Activated CD4-positive, CD25-positive, alpha-beta regulatory T cell treated with anti-CD3 and anti-CD28 coated beads, Interleukin-2, amount 50 U/mL, for 16 hours (primary cell): ENCODE measurements at regions not wholly inside any gene's neighbourhood (a gene's known extent, or its start where the extent isn't known, plus 50 kb on each side); places are given as distances from the start of the nearest gene placed in this dataset.

Experiments
- DNase-seq: peaks from one replicate; pipeline ENCODE4 v3.0.0-alpha.2; 2020; ENCODE audit warnings: low read depth, low spot score

DNA sequence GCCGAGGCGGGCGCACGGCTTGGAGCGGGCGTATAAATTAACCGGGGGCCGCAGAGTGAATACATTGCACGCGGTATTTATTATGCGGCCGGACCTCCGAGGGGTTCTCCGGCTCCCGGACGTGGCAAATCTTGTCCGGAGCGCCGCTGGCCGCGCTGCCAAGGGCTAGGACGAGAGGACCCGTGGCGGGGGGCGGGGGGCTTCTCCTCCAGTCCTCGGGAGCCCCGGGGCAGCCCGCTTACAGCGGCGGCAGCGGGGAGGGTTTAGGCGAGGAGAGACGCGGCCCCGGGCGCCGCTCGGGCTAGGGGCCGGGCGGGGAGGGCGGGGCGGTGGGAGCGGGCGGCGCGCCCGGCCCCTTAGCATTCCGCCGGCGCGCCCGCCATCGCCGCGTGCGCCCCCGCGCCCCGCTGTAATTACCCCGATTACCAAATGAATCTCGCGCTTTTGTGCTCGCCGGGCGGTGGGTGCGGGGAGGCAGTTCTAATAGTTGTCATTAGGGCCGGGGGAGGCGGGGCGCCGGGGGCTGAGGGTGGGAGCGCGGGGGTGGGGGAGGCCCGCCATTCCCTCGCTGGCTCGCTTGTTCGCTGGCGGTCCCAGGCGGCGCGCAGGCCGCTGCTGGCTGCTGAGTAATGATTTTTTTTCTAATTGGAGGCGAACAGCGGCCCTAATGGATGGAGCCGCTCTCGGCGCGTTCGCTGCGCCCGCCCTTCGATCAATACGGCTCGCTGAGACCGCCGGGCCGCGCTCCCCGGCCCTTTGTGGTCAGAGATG lies 276.6 kb downstream of the BCOR start:
- DNase-seq, result no peak

DNA sequence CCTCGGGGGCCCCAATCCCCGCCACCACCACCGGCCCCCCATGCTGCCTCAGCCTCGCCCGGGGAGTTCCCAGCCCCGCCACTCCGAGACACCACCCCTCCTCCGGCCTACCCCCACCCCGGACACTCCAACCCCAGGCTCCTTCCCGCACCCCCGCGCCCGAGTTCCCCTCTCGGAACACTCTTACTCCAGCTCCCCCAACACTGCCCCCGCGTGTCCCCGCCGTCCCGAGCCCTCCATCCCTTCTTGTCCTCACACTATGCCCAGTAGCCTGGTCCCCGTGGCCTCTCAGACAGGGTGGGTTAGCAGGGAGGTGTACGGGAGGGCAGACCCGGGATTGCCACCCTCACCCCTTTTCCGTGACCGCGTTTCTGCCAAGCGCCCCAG lies 276.1 kb downstream of the BCOR start:
- no peak for DNase-seq

DNA sequence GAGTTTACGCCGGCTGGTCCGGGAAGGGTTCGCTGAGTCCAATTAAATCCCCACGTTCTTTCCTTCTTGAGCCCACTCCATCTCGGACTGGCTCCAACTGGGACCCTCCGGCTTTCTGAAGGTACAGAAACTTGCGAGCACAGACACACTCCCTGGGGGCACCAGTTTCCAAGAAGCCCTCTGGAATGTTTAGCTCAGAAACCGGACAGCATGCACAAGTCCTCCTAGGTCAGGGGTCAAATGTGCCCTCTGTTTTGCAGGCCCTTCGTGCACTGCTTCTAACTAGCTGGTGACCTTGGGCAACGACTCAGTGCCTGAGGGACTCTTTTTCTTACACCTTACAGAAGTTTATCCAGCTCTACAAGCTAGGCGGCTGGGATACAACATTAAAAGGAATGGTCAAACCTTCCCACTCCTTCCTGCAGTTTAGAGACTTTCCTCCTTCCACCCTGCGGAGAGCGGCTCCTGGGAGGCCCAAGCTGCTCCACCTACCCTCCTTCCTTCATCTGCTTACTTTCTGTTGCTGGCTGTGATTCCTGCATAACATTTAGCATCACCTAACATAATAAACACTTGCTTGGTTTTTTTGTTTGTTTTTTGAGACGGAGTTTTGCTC lies 275.5 kb downstream of the BCOR start:
- no peak for DNase-seq

DNA sequence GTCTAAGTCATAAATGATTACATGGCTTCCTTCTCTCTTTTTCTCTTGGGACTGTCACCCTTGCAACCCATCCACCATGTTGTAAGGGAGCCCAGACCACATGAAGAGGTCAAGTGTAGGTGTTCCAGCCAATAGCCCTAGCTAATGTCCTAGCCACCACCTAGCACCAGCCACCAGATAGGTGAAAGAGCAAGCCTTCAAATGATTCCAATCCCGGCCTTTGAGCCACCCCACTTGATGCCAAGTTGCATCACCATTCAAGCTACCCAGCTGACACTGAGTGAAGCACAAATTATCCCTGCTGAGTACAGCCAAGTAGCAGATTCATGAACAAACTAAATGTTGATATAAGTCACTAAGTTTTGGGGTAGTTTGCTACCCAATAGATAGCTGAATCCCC lies 274.3 kb downstream of the BCOR start:
- DNase-seq, result no peak

DNA sequence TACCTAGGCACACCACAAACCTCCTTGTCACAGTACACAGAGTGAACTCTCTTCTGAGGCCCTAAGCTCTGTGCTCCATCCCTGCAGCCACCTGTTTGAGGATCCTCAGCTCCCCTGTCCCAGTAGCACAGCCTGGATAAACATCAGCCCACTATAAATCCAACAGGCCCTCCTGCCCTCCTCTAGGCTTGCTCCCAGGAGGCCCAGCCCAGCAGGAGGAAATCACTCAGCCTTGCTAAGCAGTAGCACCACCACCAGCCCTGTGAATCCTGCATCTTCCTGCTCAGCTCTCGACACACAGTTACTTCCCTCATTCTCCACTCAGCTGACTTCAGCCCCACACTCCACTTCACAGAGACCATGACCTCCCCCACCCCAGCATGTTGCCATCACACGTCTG lies 273.9 kb downstream of the BCOR start:
- no peak for DNase-seq

DNA sequence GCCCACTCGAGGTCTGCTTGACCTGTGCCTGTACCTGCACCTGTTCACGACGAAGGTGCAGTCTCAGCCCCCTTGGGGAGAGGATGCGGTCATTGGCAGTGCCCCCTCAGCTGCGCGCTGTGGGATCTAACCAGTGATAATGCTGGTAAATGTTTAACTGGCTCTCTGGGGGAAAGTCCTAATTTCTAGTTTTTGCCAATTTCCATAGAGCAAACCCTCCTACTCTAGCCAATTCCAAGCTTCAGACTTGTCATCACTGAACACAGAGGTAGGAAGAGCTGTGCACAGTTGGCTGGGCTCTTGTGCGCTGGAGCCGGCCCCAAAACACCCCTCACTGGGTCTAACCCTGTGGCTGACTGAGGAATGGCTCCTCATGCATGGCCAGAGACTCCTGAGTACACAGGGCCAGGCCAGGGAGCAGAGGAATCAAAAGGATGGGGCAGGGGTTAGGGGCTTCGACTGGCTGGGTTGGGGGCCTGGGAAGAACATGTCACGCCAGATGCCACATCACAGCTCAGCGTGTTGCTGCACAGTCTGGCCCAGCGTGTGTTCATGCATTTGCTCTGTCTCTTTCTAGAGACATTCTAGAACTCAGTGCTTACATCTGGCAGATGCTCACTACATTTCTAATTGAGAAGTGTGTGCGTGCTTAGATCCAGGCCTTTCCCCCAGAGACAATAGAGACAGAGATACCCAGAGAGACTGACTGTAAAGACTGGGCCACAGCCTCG lies 270.8 kb downstream of the BCOR start:
- DNase-seq, result no peak

DNA sequence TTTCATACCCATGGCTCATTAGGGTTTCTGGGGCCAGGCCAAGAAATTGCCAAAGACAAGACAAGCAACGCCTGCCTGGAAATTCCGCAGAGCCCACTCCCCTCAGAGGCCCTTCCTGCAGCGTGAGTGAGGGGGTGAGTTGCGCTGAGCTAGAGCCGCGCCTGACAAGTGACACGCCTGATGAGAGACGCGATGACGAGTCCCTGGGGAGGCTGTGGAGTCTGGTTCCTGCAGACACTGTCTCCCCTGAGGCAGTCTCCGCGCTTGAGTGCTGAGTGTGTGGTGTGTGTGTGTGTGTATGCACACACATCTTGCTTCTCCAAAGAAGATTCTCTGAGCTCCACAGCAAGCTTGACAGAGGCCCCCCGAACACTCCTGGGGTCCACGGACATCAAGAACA lies 269.8 kb downstream of the BCOR start:
- no peak for DNase-seq

DNA sequence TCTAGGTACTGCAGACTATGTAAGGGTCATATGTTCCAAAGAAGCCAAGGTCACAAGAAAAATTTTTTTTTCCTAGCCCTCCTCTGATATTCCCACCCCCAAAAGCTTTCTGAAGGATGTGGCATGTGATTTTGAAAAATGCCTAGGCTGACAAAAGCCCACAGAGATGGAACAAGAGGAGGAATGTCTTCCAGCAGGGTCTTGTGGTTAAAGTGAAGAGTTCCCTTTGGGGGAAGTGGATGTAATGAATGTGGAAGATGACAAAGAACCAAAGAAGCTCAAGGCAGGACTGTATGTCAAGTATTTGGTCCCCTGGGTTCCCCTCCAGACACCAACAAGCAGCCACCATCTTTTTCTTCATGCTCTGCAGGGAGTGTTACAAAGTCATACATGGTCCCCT lies 268.8 kb downstream of the BCOR start:
- no peak for DNase-seq

DNA sequence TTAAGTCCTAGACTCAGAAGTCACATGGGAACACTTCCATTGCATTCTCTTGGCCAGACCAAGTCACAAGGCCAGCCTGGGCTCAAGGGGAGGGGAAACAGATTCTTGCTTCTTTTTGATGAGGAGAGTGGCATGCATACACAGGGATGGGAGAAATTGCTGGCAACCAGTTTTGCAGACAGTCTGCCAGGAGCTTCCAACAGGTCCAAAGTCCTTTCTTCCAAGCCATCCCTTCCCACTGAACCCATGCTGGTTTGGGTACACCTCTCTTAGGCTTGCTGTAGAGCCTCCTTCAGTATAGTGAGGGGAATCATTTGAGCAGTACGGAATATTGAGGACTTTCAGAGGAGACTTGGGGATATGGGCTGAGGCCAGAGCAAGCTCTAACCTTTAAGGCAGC lies 267.8 kb downstream of the BCOR start:
- no peak for DNase-seq

DNA sequence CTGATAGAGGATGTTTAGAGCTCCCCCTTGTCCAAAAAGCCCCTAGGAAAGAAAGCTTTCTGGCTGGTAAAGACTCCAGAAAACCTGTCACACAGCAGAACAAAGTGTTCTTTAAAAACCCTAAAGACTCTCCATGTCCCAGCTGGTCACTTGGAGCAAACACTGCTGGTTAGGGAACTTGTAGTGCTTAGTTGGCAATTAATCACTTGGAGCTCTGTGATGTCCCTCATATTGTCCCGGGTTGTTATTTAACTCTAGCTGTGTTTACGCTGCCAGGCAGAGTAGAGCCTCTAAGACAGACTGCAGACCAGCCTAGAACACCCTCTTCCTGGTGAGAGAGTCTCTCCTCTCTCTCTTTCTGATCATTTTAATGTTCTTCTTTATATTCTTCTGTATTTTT lies 267.3 kb downstream of the BCOR start:
- no peak for DNase-seq

DNA sequence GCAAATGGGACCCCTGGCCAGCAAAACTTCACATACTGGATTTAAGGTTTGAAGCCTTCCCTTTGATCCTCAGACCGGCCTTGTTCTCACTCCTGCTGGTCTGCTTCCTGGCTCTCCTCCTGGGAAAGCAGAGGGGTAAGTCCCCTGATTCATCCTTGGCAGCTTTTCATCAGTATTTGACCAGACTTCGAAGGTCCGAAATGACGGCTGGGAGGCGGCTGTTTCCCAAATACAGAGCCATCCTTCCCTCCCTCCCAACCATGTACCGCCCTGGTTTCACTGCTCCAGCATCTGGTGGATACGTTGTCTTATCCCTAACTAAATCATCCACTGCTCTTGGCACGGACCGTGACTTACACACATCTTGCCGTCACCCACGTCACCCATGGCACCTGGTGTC lies 265.5 kb downstream of the BCOR start:
- no peak for DNase-seq

DNA sequence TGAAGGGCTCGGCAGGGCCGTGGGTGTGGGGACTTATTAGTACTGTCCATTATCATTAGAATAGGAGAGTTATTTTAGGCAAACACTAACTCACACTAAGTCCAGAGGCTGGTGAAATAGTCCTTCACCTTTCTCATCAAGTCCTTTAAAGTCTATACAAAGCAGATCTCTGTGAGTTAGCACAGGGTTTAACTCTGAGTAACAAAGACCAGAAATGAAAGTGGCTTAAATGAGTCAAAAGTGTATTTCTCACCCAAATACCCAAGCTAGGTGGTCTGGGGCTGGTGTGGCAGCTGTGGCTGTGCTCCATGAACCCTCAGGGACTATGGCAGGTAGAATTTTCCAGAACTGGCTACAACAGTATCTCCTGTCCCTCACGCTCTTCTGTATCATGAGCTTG lies 263.2 kb downstream of the BCOR start:
- no peak for DNase-seq

DNA sequence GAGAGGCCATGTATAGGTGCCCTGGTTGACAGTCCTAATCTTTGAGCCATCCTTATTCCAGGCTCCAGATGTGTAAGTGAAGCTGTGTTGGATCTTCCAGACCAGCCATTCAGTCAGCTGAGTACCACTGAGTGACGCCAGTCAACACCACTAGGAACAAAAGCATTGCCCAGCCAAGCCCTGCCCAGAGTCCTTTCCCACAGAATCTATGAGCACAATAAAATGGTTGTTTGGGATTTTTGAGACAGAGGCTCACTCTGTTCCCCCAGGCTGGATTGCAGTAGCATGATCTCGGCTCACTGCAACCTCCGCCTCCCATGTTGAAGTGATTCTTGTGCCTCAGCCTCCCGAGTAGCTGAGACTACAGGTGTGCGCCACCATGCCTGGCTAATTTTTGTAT lies 262.5 kb downstream of the BCOR start:
- no peak for DNase-seq

DNA sequence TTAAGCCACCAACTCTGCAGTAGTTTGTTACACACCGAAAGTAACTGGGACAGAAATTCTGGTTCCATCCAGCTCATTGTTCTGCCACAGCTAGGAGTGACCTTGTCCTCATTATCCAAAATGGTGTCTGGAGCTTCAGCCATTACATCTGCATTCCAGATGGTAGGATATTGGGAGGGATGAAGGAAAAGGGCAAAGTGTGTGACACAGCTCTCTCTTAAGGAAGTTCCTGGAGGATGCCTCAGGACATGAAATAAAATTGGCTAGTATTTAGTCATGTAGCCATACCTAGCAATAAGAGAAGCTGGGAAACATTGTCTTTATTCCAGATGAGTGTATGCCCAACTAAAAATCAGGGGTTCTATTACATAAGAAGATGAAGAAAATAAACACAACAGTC lies 262.0 kb downstream of the BCOR start:
- no peak for DNase-seq

DNA sequence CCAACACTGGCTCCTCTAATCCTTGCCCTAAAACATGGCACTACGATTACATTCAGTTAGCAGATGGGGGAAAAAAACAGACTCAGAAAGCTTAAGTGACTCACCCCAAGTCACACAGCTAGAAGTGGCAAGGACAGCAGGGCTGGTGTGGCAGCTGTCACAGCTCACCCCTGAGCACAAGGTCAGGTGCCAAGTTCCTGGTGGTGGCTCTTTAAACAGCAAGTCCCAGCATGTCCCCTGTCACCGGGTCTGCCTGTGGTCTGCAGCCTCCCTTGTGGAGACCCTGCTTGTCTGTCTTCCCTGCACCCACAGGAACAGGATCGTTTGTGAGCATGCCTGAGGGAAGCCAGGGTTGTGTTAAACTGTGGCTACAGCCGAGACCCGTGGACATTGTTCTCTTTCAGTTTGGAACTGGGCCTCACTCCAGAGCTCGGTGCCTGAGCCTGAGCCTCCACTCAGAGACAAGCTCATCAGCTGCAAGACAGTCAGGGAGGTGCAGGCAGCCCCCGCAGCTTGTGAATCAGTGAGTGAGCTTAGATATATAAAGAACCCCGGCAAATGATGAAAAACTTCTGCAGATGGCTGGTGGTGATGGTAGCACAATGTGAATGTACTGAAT lies 260.8 kb downstream of the BCOR start:
- no peak for DNase-seq

DNA sequence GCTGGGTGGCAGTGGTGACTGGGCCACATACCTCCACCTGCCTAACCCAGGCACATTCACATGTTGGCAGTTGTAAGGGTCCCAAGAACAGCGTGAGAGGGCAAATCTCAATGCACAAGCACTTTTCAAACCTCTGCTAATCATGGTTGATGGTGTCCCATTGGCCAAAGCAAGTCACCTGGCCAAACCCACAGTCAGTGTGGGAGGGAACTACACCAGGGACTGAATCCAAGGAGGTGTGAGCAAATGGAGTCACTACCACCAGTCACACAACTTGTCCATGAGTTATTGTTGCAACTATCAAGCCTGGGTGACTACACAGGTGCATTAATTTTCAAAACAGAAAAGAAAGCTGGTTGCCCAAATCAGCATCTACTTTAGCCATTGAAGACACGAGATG lies 260.1 kb downstream of the BCOR start:
- no peak for DNase-seq

DNA sequence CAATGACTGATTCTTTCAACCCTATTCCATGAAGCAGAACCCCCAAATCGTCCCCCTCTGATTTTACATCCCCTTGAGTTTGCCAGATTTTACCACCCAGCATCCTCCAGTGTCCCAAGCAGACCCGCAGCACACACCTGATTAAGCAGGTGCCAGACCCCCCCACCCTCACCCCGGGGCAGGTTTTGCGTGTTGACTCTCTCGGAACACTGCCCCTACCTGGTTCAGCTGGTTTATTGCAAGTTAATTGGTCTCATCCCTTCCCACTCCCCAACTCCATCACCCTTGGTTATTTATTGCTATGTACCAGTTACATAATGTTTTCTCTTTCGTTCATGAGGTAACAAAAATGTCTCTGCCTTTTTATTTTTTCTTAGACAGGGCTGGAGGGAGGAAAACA lies 258.4 kb downstream of the BCOR start:
- no peak for DNase-seq

DNA sequence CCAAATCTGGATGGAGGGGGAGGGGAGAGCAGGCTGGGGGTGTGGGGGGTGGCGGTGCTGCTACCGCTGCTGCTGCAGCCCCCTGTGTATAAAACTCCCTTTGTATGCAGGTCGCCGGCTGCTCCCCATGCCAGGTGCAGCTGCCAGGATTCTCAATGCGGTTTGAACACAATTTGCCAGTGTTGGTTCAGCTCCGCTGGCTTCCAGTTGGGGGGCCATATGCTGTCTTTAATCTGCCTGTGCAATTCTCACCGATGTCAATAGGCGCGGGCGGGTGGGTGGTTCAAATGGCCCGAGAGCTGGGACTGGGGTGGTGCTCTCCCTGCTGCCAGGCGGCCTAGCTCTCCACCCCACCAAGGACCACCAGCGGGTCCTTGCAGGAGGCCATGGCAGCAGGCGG lies 257.6 kb downstream of the BCOR start:
- no peak for DNase-seq

DNA sequence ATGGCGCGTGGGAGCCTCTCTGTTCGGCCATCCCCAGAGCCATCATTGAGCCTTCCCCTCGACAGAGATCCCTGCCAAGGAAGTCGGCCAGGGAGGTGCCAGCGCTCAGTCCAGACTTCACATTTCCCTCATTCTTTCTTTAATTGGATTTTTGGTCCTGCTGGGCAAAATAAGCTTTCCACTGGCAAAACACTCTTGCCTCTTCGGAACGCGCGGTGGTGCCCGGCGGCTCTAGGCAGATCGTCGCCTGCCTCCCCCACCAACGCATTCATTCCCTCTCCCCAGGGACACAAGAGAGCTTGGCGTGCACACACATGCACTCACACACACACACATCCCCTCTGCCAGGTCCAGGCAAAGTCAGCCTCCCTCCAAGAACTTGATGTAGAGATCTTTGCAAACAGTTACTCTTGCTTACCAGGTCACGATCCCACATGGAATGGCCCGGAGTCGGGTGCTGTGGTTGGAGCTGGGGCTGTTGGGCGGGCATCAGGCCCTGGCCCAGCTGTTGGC lies 257.1 kb downstream of the BCOR start:
- no peak for DNase-seq

DNA sequence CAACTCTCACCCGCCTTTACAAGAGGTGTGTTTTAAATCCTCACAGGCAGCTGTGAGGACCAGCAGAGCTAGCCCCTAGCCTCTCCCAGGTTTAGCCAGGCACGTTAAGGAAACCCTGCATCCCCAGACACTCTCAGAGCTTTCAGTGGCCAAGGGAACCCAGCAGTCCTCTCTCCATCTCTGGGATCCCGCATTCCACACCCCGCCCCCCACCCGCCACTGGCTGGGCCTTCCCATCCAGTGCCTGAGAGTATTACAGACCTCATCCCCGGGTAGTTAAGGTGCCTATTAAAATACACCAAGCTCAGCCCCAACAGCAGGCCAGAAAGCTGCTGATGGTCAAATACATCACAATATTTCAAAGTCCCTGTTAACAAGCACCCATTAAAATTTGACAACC lies 256.2 kb downstream of the BCOR start:
- DNase-seq, result no peak

DNA sequence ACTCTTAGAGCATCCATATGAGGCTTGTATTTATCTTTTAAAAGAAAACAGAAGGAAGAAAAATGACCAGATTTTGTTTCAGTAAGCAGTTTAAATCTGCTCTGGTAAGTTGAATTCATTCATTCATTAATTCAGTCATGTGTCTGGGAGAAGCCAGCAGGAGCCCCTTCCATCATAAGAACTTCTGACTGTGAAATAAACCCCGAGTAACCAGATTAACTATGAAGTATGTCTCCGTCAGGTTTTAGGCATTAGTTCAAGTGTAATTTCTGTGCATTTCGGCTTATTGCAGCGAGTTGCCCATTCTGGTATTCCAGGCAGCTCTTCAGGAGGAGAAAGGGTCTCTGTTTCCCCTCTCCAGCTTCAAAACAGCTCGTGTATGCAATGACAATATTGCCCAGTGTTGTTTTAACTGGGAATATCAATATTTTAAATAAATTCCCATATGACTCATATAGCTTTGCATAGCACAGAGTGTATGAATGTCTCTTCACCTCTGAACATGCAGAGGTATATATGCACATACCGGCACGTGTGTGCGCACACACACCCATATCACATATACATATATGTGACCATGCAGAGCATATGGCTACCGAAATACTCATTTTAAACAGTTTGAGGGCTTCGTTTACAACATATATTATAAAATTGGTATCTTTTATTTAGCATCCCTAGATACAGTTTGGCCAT lies 255.3 kb downstream of the BCOR start:
- no peak for DNase-seq

DNA sequence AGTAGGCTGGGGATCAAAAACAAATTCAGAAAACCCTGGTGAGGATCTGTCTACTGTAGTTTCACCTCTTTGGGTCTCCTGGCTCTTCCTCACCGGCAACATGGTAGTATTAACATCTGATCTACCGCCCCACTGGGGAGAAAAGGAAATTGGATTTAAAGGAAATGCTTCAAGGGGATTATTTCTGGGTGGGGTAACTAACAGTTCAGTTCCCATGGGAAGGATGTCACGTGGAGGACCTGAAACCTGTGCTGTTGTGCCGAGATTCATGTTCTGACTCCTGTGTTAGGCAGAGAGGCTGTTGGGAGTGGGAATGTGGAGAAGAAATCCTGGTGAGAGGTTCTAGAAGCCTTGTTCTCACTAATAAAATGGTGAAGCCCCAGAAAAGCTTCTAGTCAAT lies 254.4 kb downstream of the BCOR start:
- no peak for DNase-seq
